GM12878 (cell line): ENCODE measurements at regions not wholly inside any gene's neighbourhood (a gene's known extent, or its start where the extent isn't known, plus 50 kb on each side); places are given as distances from the start of the nearest gene placed in this dataset.

ENCODE experiments used
- ATF2 ChIP-seq: IDR thresholded peaks from 2 replicates; pipeline ENCODE4 v1.6.1; 2012; ENCODE audit warnings: low read length, inconsistent platforms
- CBX5 ChIP-seq: sonication (generic); IDR thresholded peaks from 2 replicates; pipeline ENCODE4 v1.6.1; 2016; ENCODE audit warnings: low read depth, moderate library complexity, mild to moderate bottlenecking, inconsistent platforms
- EP300 ChIP-seq, 2 experiments: fragments of 150-350 bp in 1 of 2; IDR thresholded peaks; 2 replicates each; pipeline ENCODE4 v1.6.1; 2011 to 2012; ENCODE audit warnings: low read depth in 2 of 2, low read length in 2 of 2, borderline replicate concordance in 1 of 2, improper control_type of control experiment in 1 of 2, inconsistent platforms in 1 of 2; ENCODE audit not compliant: control insufficient read depth in 1 of 2
- GABPA ChIP-seq: IDR thresholded peaks from 2 replicates; pipeline ENCODE4 v1.6.1; 2014; ENCODE audit warnings: antibody characterized with exemption, low read depth, mild to moderate bottlenecking, inconsistent platforms
- KLF5 ChIP-seq: fragments of 450-650 bp; IDR thresholded peaks from 2 replicates; pipeline ENCODE4 v1.6.1; 2014; ENCODE audit warnings: mild to moderate bottlenecking; ENCODE audit not compliant: partially characterized antibody
- MAX ChIP-seq: IDR thresholded peaks from 2 replicates; pipeline ENCODE4 v1.6.1; 2012; ENCODE audit warnings: low read depth, low read length, improper control_type of control experiment
- MXI1 ChIP-seq: fragments of 150-350 bp; IDR thresholded peaks from 2 replicates; pipeline ENCODE4 v1.6.1; 2011; ENCODE audit warnings: low read depth, mild to moderate bottlenecking, inconsistent platforms, low read length, improper control_type of control experiment
- RFX5 ChIP-seq: IDR thresholded peaks from 2 replicates; pipeline ENCODE4 v1.6.1; 2011; ENCODE audit warnings: low read depth, low read length, improper control_type of control experiment
- SIN3A ChIP-seq: IDR thresholded peaks from 2 replicates; pipeline ENCODE4 v1.6.1; 2012; ENCODE audit warnings: low read depth, low read length, improper control_type of control experiment
- SUPT20H ChIP-seq: IDR thresholded peaks from 2 replicates; pipeline ENCODE4 v1.6.1; 2011; ENCODE audit warnings: low read depth, mild to moderate bottlenecking, low read length, moderate library complexity, borderline replicate concordance; ENCODE audit not compliant: control insufficient read depth
- TF ChIP-seq, protein P1 (sequence below), 3 experiments: IDR thresholded peaks in 2 of 3; conservative IDR thresholded peaks in 1 of 3; 2 replicates each; pipeline ENCODE4 v1.5.1; 2011; ENCODE audit warnings: low read depth in 3 of 3, low read length in 3 of 3, mild to moderate bottlenecking in 3 of 3, control low read depth in 2 of 3, moderate library complexity in 2 of 3, inconsistent platforms in 1 of 3, mixed read lengths in 1 of 3; ENCODE audit not compliant: control insufficient read depth in 2 of 3, insufficient read depth in 1 of 3; ENCODE audit errors: extremely low read depth in 1 of 3
- TF ChIP-seq, protein P2 (sequence below): fragments of 450-650 bp; IDR thresholded peaks from 2 replicates; pipeline ENCODE4 v1.6.1; 2017; ENCODE audit warnings: mild to moderate bottlenecking
- TF ChIP-seq, protein P3 (sequence below): IDR thresholded peaks from 2 replicates; pipeline ENCODE4 v1.6.1; 2012; ENCODE audit warnings: low read depth, low read length, improper control_type of control experiment

DNA sequence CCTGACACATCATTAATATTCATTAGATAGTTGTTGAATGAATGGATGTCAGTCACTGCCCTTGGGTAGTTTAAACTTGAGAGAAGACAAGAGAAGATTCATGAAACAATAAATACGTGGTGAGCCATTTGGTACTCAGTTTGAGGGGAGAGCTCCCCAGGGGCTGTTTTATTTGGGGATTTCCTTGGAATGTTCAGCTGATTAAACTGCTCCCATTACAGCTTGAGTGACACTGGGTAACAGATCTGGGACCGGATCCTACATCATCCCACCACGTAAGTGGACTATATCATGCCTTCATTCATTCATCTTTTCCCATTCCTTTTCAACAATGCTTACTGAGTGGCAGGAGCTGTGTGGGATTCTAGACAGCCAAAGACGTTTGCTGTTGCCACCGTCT, 162.0 kb downstream of the FAT3 start:
- TF ChIP-seq MAX: no peak
- TF ChIP-seq SIN3A: no peak
- TF ChIP-seq, protein P1, sequence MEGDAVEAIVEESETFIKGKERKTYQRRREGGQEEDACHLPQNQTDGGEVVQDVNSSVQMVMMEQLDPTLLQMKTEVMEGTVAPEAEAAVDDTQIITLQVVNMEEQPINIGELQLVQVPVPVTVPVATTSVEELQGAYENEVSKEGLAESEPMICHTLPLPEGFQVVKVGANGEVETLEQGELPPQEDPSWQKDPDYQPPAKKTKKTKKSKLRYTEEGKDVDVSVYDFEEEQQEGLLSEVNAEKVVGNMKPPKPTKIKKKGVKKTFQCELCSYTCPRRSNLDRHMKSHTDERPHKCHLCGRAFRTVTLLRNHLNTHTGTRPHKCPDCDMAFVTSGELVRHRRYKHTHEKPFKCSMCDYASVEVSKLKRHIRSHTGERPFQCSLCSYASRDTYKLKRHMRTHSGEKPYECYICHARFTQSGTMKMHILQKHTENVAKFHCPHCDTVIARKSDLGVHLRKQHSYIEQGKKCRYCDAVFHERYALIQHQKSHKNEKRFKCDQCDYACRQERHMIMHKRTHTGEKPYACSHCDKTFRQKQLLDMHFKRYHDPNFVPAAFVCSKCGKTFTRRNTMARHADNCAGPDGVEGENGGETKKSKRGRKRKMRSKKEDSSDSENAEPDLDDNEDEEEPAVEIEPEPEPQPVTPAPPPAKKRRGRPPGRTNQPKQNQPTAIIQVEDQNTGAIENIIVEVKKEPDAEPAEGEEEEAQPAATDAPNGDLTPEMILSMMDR (IDR thresholded peaks at IDR 0.05 in 2 of 3, conservative IDR thresholded peaks at IDR 0.05 in 1 of 3; ENCODE audit: control insufficient read depth in 2 of 3, extremely low read depth in 1 of 3, insufficient read depth in 1 of 3, low read depth in 3 of 3, low read length in 3 of 3): no peak
- TF ChIP-seq MXI1: no peak
- TF ChIP-seq GABPA: no peak
- no peak for TF ChIP-seq EP300 (IDR thresholded peaks at IDR 0.05; ENCODE audit: borderline replicate concordance in 1 of 2, control insufficient read depth in 1 of 2, low read depth in 2 of 2, low read length in 2 of 2)
- TF ChIP-seq, protein P2, sequence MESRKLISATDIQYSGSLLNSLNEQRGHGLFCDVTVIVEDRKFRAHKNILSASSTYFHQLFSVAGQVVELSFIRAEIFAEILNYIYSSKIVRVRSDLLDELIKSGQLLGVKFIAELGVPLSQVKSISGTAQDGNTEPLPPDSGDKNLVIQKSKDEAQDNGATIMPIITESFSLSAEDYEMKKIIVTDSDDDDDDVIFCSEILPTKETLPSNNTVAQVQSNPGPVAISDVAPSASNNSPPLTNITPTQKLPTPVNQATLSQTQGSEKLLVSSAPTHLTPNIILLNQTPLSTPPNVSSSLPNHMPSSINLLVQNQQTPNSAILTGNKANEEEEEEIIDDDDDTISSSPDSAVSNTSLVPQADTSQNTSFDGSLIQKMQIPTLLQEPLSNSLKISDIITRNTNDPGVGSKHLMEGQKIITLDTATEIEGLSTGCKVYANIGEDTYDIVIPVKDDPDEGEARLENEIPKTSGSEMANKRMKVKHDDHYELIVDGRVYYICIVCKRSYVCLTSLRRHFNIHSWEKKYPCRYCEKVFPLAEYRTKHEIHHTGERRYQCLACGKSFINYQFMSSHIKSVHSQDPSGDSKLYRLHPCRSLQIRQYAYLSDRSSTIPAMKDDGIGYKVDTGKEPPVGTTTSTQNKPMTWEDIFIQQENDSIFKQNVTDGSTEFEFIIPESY: no peak
- no peak for TF ChIP-seq KLF5
- TF ChIP-seq CBX5: no peak
- TF ChIP-seq SUPT20H: no peak
- TF ChIP-seq, protein P3, sequence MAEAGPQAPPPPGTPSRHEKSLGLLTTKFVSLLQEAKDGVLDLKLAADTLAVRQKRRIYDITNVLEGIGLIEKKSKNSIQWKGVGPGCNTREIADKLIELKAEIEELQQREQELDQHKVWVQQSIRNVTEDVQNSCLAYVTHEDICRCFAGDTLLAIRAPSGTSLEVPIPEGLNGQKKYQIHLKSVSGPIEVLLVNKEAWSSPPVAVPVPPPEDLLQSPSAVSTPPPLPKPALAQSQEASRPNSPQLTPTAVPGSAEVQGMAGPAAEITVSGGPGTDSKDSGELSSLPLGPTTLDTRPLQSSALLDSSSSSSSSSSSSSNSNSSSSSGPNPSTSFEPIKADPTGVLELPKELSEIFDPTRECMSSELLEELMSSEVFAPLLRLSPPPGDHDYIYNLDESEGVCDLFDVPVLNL: no peak
- no peak for TF ChIP-seq RFX5
- no peak for TF ChIP-seq ATF2
